Activated T-cell treated with anti-CD3 and anti-CD28 coated beads, Interleukin-2, amount 50 U/mL, for 24 hours (primary cell): ENCODE measurements at regions not wholly inside any gene's neighbourhood (a gene's known extent, or its start where the extent isn't known, plus 50 kb on each side); places are given as distances from the start of the nearest gene placed in this dataset.
"Not testable (repeated sequence)": the region's sequence is repeated elsewhere in the genome, so short reads cannot be mapped to it uniquely, and the experiment has no call there.

Experiments
- DNase-seq: peaks from one replicate; pipeline ENCODE4 v3.0.0-alpha.2; 2020
- H3K27ac Mint-ChIP-seq: 2 replicates; pipeline ENCODE4 v1.8.0; 2020; ENCODE audit warnings: mild to moderate bottlenecking, mixed read lengths
- H3K27me3 Mint-ChIP-seq: 2 replicates; pipeline ENCODE4 v1.8.0; 2020; ENCODE audit warnings: mixed read lengths
- H3K36me3 Mint-ChIP-seq: 2 replicates; pipeline ENCODE4 v1.8.0; 2020; ENCODE audit warnings: low read depth, mixed read lengths
- H3K4me1 Mint-ChIP-seq: 2 replicates; pipeline ENCODE4 v1.8.0; 2020; ENCODE audit warnings: low read depth, mixed read lengths
- H3K4me3 Mint-ChIP-seq: 2 replicates; pipeline ENCODE4 v1.8.0; 2020; ENCODE audit warnings: mild to moderate bottlenecking, moderate library complexity, mixed read lengths
- H3K9me3 Mint-ChIP-seq: 2 replicates; pipeline ENCODE4 v1.8.0; 2020; ENCODE audit warnings: mixed read lengths

DNA sequence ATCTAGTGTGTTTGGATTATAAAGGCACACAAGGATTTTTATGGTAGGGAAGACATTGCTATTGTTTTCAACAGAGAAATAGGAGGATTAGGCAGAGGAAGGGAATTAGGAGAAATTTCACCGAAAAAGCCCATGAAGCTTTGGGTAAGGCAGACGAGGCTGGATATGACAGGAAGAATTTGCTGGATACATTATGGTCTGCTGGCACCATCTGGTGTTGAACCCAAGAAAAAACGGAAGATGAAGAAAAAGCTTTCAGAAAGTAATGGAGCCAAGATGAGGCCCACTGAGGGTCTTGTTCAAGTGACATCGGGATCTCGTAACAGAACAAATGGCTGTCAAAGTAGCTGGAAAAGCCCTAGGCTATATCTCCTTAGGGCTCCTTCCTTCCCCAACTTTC, 56.5 kb downstream of the OR2J2 start:
- Mint-ChIP-seq H3K36me3 (no peaks in the 10 kb centered on the region), H3K4me1 (no peaks in the 10 kb centered on the region), H3K27me3 (peaks cover 50% of the 10 kb centered on the region), H3K4me3 (no peak overlapping the region), H3K27ac (no peak overlapping the region), H3K9me3 (no peaks in the 10 kb centered on the region)
- no peak for DNase-seq

DNA sequence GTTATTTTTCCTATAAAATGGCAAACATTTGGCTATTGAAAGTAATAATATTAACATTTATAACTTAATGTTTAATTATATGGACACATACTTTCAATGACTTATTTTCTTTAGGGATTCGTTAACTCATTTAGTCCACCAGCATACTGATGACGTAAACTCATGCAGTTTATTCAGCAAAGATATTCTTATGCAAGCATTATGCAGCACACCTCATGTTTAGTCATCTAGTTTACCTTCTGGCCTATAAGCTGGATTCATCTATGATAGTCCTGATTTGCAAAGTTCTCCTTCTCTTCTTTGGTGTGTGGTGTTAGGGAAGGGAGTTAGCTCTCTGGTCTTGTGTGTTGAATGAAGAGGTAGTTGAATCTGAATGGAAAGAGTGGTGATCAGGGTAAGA, 60.0 kb downstream of the OR2J2 start:
- H3K4me3 Mint-ChIP-seq = no peak overlapping the region
- no peak overlapping the region for H3K27ac Mint-ChIP-seq
- no peak for DNase-seq
- H3K9me3 Mint-ChIP-seq = no peaks in the 10 kb centered on the region
- peaks cover 40% of the 10 kb centered on the region for H3K27me3 Mint-ChIP-seq
- H3K36me3 Mint-ChIP-seq = no peaks in the 10 kb centered on the region
- no peaks in the 10 kb centered on the region for H3K4me1 Mint-ChIP-seq

DNA sequence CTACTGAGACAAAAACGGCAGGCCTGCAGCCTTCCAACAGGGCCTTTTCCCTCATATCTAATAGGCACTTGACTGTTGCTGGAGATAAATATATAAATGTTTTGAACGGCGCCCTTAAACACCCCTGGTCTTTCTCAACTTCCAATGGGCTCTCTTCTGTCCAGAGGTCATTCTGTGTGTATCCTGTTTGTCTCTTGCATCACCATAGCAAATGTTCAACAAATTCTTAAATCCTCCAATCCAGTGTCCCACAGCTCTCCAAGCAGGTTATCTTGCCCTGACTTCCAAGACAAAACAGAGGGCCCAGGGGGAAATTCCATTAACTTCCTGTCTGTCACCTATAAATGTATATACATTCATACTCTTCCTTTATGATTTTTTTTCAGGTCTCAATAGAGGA, 62.0 kb downstream of the OR2J2 start:
- Mint-ChIP-seq H3K27me3 (peaks cover 31% of the 10 kb centered on the region), H3K4me3 (no peak overlapping the region), H3K4me1 (no peaks in the 10 kb centered on the region), H3K9me3 (no peaks in the 10 kb centered on the region), H3K27ac (no peak overlapping the region), H3K36me3 (no peaks in the 10 kb centered on the region)
- DNase-seq = no peak

DNA sequence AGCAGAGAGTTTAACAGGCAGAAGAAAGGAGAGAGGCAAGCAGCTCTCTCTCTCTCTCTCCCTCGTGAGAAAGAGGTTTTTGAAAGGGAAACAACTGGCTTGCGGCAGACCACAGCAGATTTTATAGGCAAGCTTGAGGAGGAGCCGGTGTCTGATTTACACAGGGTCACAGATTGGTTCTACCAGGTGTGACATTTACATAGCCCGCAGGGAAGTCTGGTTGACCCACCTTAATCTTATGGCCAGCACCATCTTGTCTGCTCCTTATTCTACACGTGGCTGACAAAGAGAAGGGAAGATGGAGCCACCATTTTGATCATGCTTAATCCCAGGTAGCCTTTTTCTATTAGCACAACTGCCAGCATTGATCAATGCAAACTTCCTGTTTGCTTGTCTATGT, 65.4 kb downstream of the OR2J2 start:
- Mint-ChIP-seq H3K4me1 (no peaks in the 10 kb centered on the region), H3K27ac (no peak overlapping the region), H3K27me3 (peaks cover 39% of the 10 kb centered on the region), H3K4me3 (no peak overlapping the region), H3K9me3 (no peaks in the 10 kb centered on the region), H3K36me3 (no peaks in the 10 kb centered on the region)
- no peak for DNase-seq

DNA sequence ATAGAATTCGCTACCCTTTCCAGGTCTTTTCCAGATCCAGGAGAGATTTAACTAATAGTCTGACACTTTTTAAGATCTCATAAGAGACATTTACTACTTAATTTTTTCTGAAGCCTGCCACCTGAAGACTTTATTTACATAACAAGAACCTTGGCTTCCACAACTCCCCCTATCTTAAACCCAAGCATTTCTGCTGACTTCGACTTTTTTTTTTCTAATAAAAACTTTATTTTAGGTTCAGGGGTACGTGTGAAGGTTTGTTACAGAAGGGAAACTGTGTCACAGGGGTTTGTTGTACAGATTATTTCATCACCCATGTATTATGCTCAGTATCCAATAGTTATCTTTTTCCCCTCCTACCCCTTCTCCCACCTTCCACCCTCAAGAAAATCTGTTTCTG, 64.9 kb upstream of the OR14J1 start:
- peaks cover 43% of the 10 kb centered on the region for H3K27me3 Mint-ChIP-seq
- H3K4me3 Mint-ChIP-seq = no peak overlapping the region
- no peak for DNase-seq
- H3K4me1 Mint-ChIP-seq = no peaks in the 10 kb centered on the region
- H3K27ac Mint-ChIP-seq = no peak overlapping the region
- no peaks in the 10 kb centered on the region for H3K9me3 Mint-ChIP-seq
- H3K36me3 Mint-ChIP-seq = no peaks in the 10 kb centered on the region

DNA sequence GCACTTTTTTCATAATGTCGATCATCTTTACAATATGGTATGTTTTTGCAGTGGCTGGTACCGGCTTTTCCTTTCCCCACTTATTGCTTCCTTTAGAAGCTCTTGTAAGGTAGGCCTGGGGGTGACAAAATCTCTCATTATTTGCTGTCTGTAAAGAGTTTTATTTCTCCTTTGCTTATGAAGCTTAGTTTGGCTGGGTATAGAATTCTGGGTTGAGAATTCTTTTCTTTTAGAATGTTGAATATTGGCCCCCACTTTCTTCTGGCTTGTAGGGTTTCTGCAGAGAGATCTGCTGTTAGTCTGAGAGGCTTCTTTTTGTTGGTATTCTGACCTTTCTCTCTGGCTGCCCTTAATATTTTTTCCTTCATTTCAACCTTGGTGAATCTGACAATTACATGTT, 58.5 kb upstream of the OR14J1 start:
- H3K27ac Mint-ChIP-seq, H3K36me3 Mint-ChIP-seq, H3K4me3 Mint-ChIP-seq, H3K4me1 Mint-ChIP-seq, DNase-seq: not testable (repeated sequence)
- H3K27me3 Mint-ChIP-seq = peaks cover 83% of the 10 kb centered on the region
- peaks cover 23% of the 10 kb centered on the region for H3K9me3 Mint-ChIP-seq
